Hypothalamus (tissue), 51 donors: ENCODE measurements at regions not wholly inside any gene's neighbourhood (a gene's known extent, or its start where the extent isn't known, plus 50 kb on each side); places are given as distances from the start of the nearest gene placed in this dataset.
"Not testable (repeated sequence)": the region's sequence is repeated elsewhere in the genome, so short reads cannot be mapped to it uniquely, and the experiment has no call there.

Experiments used
- DNase-seq, 51 donors: peaks; one replicate each; lab custom pipeline; 2025; lab: John Stamatoyannopoulos, UW

- no peak for DNase-seq
These were observed 678.3 kb upstream of the LRRN3 start for GRCh38 chr7:110412614-110413013.

GRCh38 chr7:110413038-110413437 lies 677.9 kb upstream of the LRRN3 start:
- DNase-seq: no peak

GRCh38 chr7:110417611-110418010 lies 673.3 kb upstream of the LRRN3 start:
- no peak for DNase-seq

- no peak for DNase-seq
These were observed 672.2 kb upstream of the LRRN3 start for GRCh38 chr7:110418659-110419280.

- no peak for DNase-seq
These were observed 670.1 kb upstream of the LRRN3 start for GRCh38 chr7:110420788-110421187.

GRCh38 chr7:110421490-110422241 lies 669.3 kb upstream of the LRRN3 start:
- DNase-seq: no peak

DNA sequence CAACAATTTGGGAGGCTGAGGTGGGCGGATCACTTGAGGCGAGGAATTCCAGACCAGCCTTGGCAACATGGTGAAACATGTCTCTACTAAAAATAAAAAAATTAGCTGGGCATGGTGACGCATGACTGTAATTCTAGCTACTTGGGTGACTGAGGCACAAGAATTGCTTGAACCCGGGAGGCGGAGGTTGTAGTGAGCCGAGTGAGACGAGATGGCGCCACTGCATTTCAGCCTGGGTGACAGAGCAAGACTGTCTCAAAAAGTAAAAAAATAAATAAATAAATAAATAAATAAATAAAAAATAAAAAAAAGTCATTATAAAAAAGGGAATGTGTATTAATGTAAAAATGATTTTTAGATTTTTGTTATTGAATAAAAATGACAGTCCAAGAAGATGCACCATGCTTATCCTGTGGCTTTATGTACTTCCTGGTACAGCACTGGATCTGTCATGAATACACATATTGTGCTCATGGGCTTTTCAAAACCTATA lies 658.8 kb upstream of the LRRN3 start:
- DNase-seq: no peak

GRCh38 chr7:110438926-110439325 lies 652.0 kb upstream of the LRRN3 start:
- DNase-seq: not testable (repeated sequence)

DNA sequence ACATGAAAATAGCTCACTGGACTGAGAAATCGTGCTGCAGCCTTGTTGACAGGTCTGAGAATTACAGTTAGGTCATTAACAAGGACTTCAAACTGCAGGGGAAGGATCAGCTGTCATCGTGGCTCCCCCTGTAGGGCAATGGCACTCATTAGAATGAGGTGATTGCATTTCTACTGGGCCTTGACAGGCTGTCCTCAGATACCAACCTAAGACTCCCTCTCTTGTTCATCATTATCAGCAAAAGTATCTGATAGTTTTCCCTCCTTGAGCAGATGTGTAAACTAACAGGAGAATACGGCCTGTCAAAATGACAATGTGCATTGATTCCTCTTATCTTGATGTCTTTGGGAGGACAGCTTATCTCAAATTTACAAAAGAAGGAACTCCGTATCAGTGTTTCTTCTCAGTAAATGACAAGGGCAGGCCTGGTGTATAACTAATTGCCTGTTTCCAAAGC lies 648.5 kb upstream of the LRRN3 start:
- DNase-seq: peak in 3 of 51 donors; percentile 1 to 9 (median 3)

GRCh38 chr7:110446658-110447057 lies 644.3 kb upstream of the LRRN3 start:
- DNase-seq: no peak

DNA sequence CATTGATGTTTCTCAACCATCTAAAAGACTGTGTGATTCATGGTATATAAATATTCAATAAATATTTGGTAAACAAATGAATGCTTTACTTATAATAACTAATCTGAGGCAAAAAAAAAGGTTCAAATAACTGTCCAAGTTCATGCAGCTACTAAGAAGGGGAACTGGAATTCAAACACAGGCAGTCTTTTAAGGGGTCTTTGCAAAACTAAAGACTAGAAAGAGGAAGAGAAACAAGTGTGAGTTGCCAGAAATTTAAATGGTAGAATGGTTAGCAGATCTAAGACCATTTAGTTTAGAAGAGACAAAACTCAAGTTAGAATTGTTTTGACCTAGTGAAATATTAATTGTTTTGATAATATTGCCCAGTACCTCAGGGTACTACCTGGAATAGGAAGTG lies 642.0 kb upstream of the LRRN3 start:
- no peak for DNase-seq

GRCh38 chr7:110454713-110455112 lies 636.2 kb upstream of the LRRN3 start:
- no peak for DNase-seq

DNA sequence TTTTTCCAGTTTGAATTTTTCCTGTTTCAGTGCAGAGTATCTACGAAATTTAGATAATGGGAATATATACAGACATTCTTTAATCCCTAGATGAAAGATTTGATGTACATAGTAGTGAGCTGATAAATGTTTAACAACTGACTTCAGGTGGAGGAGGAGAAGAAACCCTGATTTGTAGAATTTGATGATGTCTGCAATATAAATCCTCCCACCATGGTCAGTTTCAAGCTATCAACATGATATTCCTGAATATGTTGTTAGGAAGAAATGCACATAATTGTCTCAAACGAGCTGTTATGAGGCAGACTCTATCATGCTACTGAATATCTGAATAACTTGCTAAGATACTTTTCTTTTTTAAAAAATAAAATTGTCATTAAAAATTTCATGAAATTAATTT lies 629.3 kb upstream of the LRRN3 start:
- no peak for DNase-seq

- no peak for DNase-seq
These were observed 620.5 kb upstream of the LRRN3 start for GRCh38 chr7:110470420-110470819.

GRCh38 chr7:110472419-110472818 lies 618.5 kb upstream of the LRRN3 start:
- not testable (repeated sequence) for DNase-seq

GRCh38 chr7:110480964-110481363 lies 610.0 kb upstream of the LRRN3 start:
- DNase-seq: no peak

DNA sequence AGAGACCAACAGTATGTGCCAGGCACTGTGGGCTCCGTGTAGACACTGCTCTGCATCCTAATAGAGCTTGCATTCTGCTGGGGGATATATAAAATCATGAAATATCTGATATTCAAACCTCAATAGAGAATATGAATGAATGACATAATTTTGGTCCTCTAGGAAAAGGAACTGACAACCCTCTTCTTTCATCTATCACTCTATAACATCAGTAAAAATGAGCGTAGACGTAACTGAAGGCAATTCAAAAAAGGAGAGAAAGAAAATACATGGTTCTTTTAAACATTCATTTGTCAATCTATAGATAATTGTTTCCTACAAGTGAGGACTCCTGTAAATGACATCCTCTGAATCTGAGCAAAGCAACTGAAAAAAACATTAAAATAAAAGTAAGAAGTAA lies 607.4 kb upstream of the LRRN3 start:
- no peak for DNase-seq

DNA sequence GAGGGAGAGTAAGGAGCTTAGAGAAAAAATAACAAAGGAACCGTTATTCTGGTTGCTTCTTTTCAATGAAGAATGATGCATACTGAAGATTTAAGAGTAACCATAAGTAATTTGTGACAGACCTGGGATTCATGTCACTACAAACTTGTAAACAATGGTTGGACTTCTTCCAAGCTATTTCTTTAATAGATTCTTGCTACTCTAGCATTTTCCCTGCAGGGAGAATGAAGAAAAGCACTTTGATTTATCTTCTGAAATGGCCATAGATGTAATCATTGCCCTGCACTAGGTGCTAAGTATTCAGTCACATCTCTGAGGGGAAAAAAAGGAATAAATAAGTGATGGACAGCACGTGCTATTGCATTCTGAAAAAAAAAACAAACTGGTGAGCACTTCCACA lies 606.6 kb upstream of the LRRN3 start:
- DNase-seq: no peak

DNA sequence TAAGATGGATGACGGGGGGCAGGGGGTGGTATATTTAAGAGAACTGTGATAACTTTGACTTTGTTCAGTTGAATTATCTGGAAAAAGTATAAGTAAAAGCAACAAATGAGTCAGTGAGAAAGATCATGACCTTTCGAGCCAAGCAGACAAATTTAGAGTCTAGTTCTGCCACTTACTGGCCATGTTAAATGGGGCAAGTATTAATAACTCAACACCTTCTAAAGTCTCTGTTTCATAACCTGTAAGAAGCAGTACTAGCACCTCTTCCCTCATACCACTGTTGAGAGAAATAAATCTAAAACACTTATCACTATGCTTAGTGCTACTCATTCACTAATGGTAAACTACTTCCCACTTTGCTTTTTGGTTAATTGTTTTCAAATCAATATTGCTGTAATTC lies 604.4 kb upstream of the LRRN3 start:
- DNase-seq: no peak

GRCh38 chr7:110502888-110503465 lies 588.0 kb upstream of the LRRN3 start:
- DNase-seq: no peak

GRCh38 chr7:110507369-110507768 lies 583.6 kb upstream of the LRRN3 start:
- DNase-seq: no peak

GRCh38 chr7:110507832-110508231 lies 583.1 kb upstream of the LRRN3 start:
- DNase-seq: no peak
